GM12891 (cell line): ENCODE measurements at regions not wholly inside any gene's neighbourhood (a gene's known extent, or its start where the extent isn't known, plus 50 kb on each side); places are given as distances from the start of the nearest gene placed in this dataset.

Experiments
- DNase-seq: peaks from one replicate; pipeline ENCODE4 v3.0.0; 2011; ENCODE audit warnings: low spot score; ENCODE audit not compliant: insufficient read length
- FAIRE-seq: peaks from 2 replicates; lab custom pipeline; 2011; peaks lifted over from hg19 to GRCh38; lab: Jason Lieb, UNC
- PAX5 ChIP-seq: IDR thresholded peaks from 2 replicates; pipeline ENCODE4 v1.6.1; 2011; ENCODE audit warnings: low read length, moderate library complexity, mild to moderate bottlenecking; ENCODE audit not compliant: insufficient read depth, severe bottlenecking
- POLR2A ChIP-seq: IDR thresholded peaks from 2 replicates; pipeline ENCODE4 v1.6.1; 2011; ENCODE audit warnings: low read depth, low read length, control low read depth
- POLR2AphosphoS5 ChIP-seq: IDR thresholded peaks from 2 replicates; pipeline ENCODE4 v1.6.1; 2011; ENCODE audit warnings: low read depth, low read length, control low read depth
- POU2F2 ChIP-seq: IDR thresholded peaks from 2 replicates; pipeline ENCODE4 v1.6.1; 2011; ENCODE audit warnings: low read depth, mild to moderate bottlenecking, control low read depth, low read length, moderate library complexity
- SPI1 ChIP-seq: IDR thresholded peaks from 2 replicates; pipeline ENCODE4 v1.6.1; 2011; ENCODE audit warnings: low read depth, low read length, control low read depth
- TAF1 ChIP-seq: IDR thresholded peaks from 2 replicates; pipeline ENCODE4 v1.6.1; 2011; ENCODE audit warnings: low read depth, low read length, control low read depth

- DNase-seq (no peak), FAIRE-seq (peak; percentile 64)
- TF ChIP-seq PAX5 = no peak
- peak; percentile 66 for TF ChIP-seq SPI1
Observed at GRCh38 chr22:22743128-22743760, 98.8 kb downstream of the GGTLC2 start.

GRCh38 chr22:22744412-22745224 is 100.2 kb downstream of the GGTLC2 start:
- DNase-seq (no peak), FAIRE-seq (no peak)
- TF ChIP-seq POLR2A (no peak), TAF1 (no peak), POLR2AphosphoS5 (no peak), PAX5 (no peak), POU2F2 (no peak), SPI1 (no peak)

GRCh38 chr22:22745225-22746060 is 101.0 kb downstream of the GGTLC2 start:
- FAIRE-seq (peak; percentile 94), DNase-seq (no peak)
- no peak for TF ChIP-seq SPI1

GRCh38 chr22:22746061-22746962 is 101.9 kb downstream of the GGTLC2 start:
- DNase-seq (no peak), FAIRE-seq (peak; percentile 66)
- TF ChIP-seq POLR2AphosphoS5 = no peak
- no peak for TF ChIP-seq TAF1
- no peak for TF ChIP-seq PAX5
- TF ChIP-seq POU2F2 = no peak
- no peak for TF ChIP-seq SPI1
- no peak for TF ChIP-seq POLR2A

- TF ChIP-seq POU2F2 (peak; percentile 91; the same call in 1 of the 2 replicates), PAX5 (no peak), SPI1 (no peak), POLR2A (no peak), POLR2AphosphoS5 (no peak), TAF1 (no peak)
- DNase-seq (no peak), FAIRE-seq (peak; percentile 97)
Observed at GRCh38 chr22:22746963-22747933, 102.8 kb downstream of the GGTLC2 start.

- FAIRE-seq = peak; percentile 95
- TF ChIP-seq POU2F2 = no peak
- no peak for TF ChIP-seq SPI1
- TF ChIP-seq TAF1 = no peak
- TF ChIP-seq PAX5 = no peak
- TF ChIP-seq POLR2AphosphoS5 = no peak
- no peak for TF ChIP-seq POLR2A
- DNase-seq = no peak
Observed at GRCh38 chr22:22748297-22748743, 103.9 kb downstream of the GGTLC2 start.

- TF ChIP-seq POLR2A (no peak), POLR2AphosphoS5 (no peak), TAF1 (no peak), SPI1 (no peak), POU2F2 (no peak), PAX5 (no peak)
- no peak for DNase-seq
- peak; percentile 9 for FAIRE-seq
Observed at GRCh38 chr22:22748756-22749155, 104.3 kb downstream of the GGTLC2 start.

GRCh38 chr22:22749167-22749758 is 104.8 kb downstream of the GGTLC2 start:
- no peak for FAIRE-seq
- no peak for DNase-seq
- TF ChIP-seq POLR2AphosphoS5 = no peak
- TF ChIP-seq POU2F2 = no peak
- no peak for TF ChIP-seq PAX5
- no peak for TF ChIP-seq SPI1
- TF ChIP-seq TAF1 = no peak
- TF ChIP-seq POLR2A = no peak
